Keratinocyte (primary cell): ENCODE measurements at regions not wholly inside any gene's neighbourhood (a gene's known extent, or its start where the extent isn't known, plus 50 kb on each side); places are given as distances from the start of the nearest gene placed in this dataset.

ENCODE experiments used
- DNase-seq: peaks from one replicate; pipeline ENCODE4 v3.0.0-alpha.2; 2011; ENCODE audit warnings: low read depth, missing footprints, low spot score
- FAIRE-seq: peaks from 2 replicates; lab custom pipeline; 2011; peaks lifted over from hg19 to GRCh38; lab: Jason Lieb, UNC
- H2AFZ ChIP-seq: 2 replicates; pipeline ENCODE4 v1.6.0; 2012; ENCODE audit warnings: low read length, control low read depth, inconsistent platforms; ENCODE audit not compliant: control insufficient read depth
- H3K27ac ChIP-seq: 2 replicates; pipeline ENCODE4 v1.5.1; 2011; ENCODE audit warnings: low read length; ENCODE audit not compliant: control insufficient read depth, insufficient read depth
- H3K27me3 ChIP-seq: 3 replicates; pipeline ENCODE4 v1.6.0; 2011; ENCODE audit warnings: low read length; ENCODE audit not compliant: control insufficient read depth, insufficient read depth; ENCODE audit errors: extremely low read depth
- H3K36me3 ChIP-seq, 2 experiments: 2 replicates in 1 of 2; 3 replicates in 1 of 2; pipeline ENCODE4 v1.5.1; 2011; ENCODE audit warnings: low read length in 2 of 2, mild to moderate bottlenecking in 1 of 2; ENCODE audit not compliant: control insufficient read depth in 2 of 2, insufficient read depth in 2 of 2; ENCODE audit errors: extremely low read depth in 1 of 2
- H3K4me1 ChIP-seq: 3 replicates; pipeline ENCODE4 v1.5.1; 2011; ENCODE audit warnings: low read length; ENCODE audit not compliant: control insufficient read depth, insufficient read depth; ENCODE audit errors: extremely low read depth
- H3K4me2 ChIP-seq: 3 replicates; pipeline ENCODE4 v1.6.0; 2011; ENCODE audit warnings: low read depth, low read length; ENCODE audit not compliant: control insufficient read depth, insufficient read depth; ENCODE audit errors: extremely low read depth
- H3K4me3 ChIP-seq, 3 experiments: fragments of 200-600 bp in 1 of 3; sonication (generic) in 1 of 3; 2 replicates in 2 of 3; 3 replicates in 1 of 3; pipeline ENCODE4 v1.5.1; 2011 to 2016; ENCODE audit warnings: low read length in 3 of 3, mild to moderate bottlenecking in 3 of 3, control low read depth in 2 of 3, inconsistent platforms in 1 of 3, low read depth in 1 of 3, mixed read lengths in 1 of 3, mixed run types in 1 of 3, moderate library complexity in 1 of 3; ENCODE audit not compliant: control insufficient read depth in 2 of 3, insufficient read depth in 2 of 3; ENCODE audit errors: extremely low read depth in 1 of 3
- H3K79me2 ChIP-seq: 2 replicates; pipeline ENCODE4 v1.6.0; 2012; ENCODE audit warnings: low read length; ENCODE audit not compliant: control insufficient read depth, insufficient read depth
- H3K9ac ChIP-seq: 3 replicates; pipeline ENCODE4 v1.6.0; 2011; ENCODE audit warnings: low read length; ENCODE audit not compliant: control insufficient read depth, insufficient read depth; ENCODE audit errors: extremely low read depth
- H3K9me1 ChIP-seq: 3 replicates; pipeline ENCODE4 v1.6.0; 2011; ENCODE audit warnings: low read length; ENCODE audit not compliant: control insufficient read depth, insufficient read depth; ENCODE audit errors: extremely low read depth
- H3K9me3 ChIP-seq: 2 replicates; pipeline ENCODE4 v1.5.1; 2012; ENCODE audit warnings: low read depth, low read length; ENCODE audit not compliant: control insufficient read depth
- H4K20me1 ChIP-seq: 3 replicates; pipeline ENCODE4 v1.6.0; 2011; ENCODE audit warnings: low read length; ENCODE audit not compliant: control insufficient read depth, insufficient read depth; ENCODE audit errors: extremely low read depth
- EZH2 ChIP-seq: IDR thresholded peaks from one replicate; pipeline ENCODE4 v1.6.1; 2012; ENCODE audit warnings: inconsistent platforms, mild to moderate bottlenecking, low read length, moderate library complexity
- dilution Hi-C: fragments of 300-500 bp; cut with MboI; formaldehyde crosslinking; loops from one replicate; pipeline ENCODE4 v1.7.0; 2020; ENCODE audit warnings: low sequenced_read_pairs; ENCODE audit not compliant: extremely low pct_ligation_motif_present
- TF ChIP-seq, protein P1 (sequence below), 3 experiments: IDR thresholded peaks in 1 of 3; conservative IDR thresholded peaks in 1 of 3; optimal IDR thresholded peaks in 1 of 3; 2 replicates in 2 of 3; 3 replicates in 1 of 3; pipeline versions ENCODE3 to v1.5.1; 2011; ENCODE audit warnings: low read length in 3 of 3, mild to moderate bottlenecking in 3 of 3, moderate library complexity in 2 of 3, control low read depth in 1 of 3, inconsistent platforms in 1 of 3; ENCODE audit not compliant: insufficient read depth in 2 of 3; ENCODE audit errors: extremely low read depth in 1 of 3

DNA sequence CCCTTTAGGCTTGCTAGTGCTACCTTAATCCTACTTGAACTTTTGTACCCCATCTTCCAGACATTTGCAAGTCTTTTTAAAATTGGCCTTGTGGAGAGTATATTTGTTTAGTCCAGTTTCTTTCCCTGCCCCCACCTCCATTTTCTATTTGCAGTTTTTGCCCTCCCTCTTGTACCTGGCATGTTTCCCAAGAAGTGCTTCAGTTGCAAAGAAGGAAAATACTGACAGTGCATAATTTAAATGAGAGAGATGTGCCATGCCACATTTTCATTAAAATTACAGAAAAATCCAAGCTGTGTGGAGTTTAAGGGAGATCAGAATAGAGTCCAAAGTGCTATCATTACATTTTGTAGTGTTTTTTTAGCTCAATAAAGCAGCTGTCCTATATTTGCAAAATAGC is 150.0 kb upstream of the ADGRL2 start:
- Histone ChIP-seq H3K27ac (no peak overlapping the region), H2AFZ (no peak overlapping the region), H3K4me2 (no peak overlapping the region), H3K36me3 (no peaks in the 10 kb centered on the region), H3K9me3 (no peaks in the 10 kb centered on the region), H3K9ac (no peak overlapping the region), H4K20me1 (no peaks in the 10 kb centered on the region), H3K4me3 (no peak overlapping the region), H3K9me1 (no peaks in the 10 kb centered on the region), H3K27me3 (no peaks in the 10 kb centered on the region), H3K79me2 (no peaks in the 10 kb centered on the region), H3K4me1 (no peaks in the 10 kb centered on the region)
- no peak for FAIRE-seq
- dilution Hi-C loops = no loop called here
- DNase-seq = no peak
- no peak for TF ChIP-seq EZH2
- TF ChIP-seq, protein P1, sequence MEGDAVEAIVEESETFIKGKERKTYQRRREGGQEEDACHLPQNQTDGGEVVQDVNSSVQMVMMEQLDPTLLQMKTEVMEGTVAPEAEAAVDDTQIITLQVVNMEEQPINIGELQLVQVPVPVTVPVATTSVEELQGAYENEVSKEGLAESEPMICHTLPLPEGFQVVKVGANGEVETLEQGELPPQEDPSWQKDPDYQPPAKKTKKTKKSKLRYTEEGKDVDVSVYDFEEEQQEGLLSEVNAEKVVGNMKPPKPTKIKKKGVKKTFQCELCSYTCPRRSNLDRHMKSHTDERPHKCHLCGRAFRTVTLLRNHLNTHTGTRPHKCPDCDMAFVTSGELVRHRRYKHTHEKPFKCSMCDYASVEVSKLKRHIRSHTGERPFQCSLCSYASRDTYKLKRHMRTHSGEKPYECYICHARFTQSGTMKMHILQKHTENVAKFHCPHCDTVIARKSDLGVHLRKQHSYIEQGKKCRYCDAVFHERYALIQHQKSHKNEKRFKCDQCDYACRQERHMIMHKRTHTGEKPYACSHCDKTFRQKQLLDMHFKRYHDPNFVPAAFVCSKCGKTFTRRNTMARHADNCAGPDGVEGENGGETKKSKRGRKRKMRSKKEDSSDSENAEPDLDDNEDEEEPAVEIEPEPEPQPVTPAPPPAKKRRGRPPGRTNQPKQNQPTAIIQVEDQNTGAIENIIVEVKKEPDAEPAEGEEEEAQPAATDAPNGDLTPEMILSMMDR (optimal IDR thresholded peaks at IDR 0.05 in 1 of 3, IDR thresholded peaks at IDR 0.05 in 1 of 3, conservative IDR thresholded peaks at IDR 0.05 in 1 of 3; ENCODE audit: extremely low read depth in 1 of 3, insufficient read depth in 2 of 3, low read length in 3 of 3) = no peak

DNA sequence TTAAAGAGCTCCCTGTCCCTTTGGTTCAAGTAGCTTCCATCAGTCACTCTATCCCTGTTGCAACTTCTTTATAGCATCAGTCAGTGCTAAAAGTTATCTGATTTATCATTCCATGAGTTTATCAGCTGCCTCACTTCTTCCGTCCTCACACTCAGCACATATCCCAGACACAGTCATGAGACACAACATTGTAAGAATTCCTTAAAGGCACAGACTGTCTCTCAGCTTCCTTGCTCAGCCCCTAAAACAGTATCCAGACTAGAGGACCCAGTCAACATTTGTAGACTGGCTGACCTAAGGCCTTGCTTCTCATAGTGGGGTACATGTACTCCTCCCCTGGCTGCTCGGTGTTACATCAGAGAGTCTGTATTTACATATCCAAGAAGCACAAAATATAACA is 164.9 kb upstream of the ADGRL2 start:
- no peak overlapping the region for H3K9ac ChIP-seq
- FAIRE-seq (no peak), DNase-seq (no peak)
- no peaks in the 10 kb centered on the region for H3K79me2 ChIP-seq
- dilution Hi-C loops = no loop called here
- no peaks in the 10 kb centered on the region for H3K36me3 ChIP-seq
- no peaks in the 10 kb centered on the region for H3K9me1 ChIP-seq
- no peak overlapping the region for H2AFZ ChIP-seq
- no peaks in the 10 kb centered on the region for H3K9me3 ChIP-seq
- H3K27ac ChIP-seq = no peak overlapping the region
- no peaks in the 10 kb centered on the region for H4K20me1 ChIP-seq
- no peaks in the 10 kb centered on the region for H3K4me1 ChIP-seq
- no peak overlapping the region for H3K4me3 ChIP-seq
- TF ChIP-seq, protein P1 (optimal IDR thresholded peaks at IDR 0.05 in 1 of 3, IDR thresholded peaks at IDR 0.05 in 1 of 3, conservative IDR thresholded peaks at IDR 0.05 in 1 of 3; ENCODE audit: extremely low read depth in 1 of 3, insufficient read depth in 2 of 3, low read length in 3 of 3) = no peak
- TF ChIP-seq EZH2 = no peak
- H3K27me3 ChIP-seq = no peaks in the 10 kb centered on the region
- no peak overlapping the region for H3K4me2 ChIP-seq
